ENCODE measurements at regions not wholly inside any gene's neighbourhood (a gene's known extent, or its start where the extent isn't known, plus 50 kb on each side); places are given as distances from the start of the nearest gene placed in this dataset.

DNA sequence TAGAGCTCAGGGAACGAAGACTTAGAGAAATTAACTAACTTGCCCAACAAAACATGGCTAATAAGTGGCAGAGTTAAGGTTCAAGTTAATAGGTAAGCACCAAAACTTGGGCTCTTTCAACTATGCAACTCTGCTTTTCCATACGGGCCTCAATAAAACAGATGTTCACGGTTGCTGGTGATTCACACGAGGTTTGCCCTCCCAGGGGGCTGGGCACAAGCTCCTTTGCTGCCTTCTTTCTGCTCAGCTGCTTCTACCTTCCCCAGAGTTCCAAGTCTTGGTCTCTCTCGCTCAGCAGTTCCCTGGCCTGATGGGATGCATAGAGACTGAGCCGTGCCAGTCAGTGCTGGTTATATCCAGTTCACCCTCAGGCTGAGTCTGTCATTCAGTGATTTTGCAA lies 217.9 kb downstream of the SREK1 start:
- TF ChIP-seq SAP30 (IDR thresholded peaks at IDR 0.05; ENCODE audit: insufficient read depth, insufficient replicate concordance, low read length) (no peak), POLR2A (IDR thresholded peaks at IDR 0.05; ENCODE audit: control extremely low read depth in 1 of 2, low read depth in 2 of 2, low read length in 2 of 2) (no peak), MAX (IDR thresholded peaks at IDR 0.05) (no peak), CEBPB (IDR thresholded peaks at IDR 0.05; ENCODE audit: low read depth, low read length) (no peak)
- TF ChIP-seq, protein P1, sequence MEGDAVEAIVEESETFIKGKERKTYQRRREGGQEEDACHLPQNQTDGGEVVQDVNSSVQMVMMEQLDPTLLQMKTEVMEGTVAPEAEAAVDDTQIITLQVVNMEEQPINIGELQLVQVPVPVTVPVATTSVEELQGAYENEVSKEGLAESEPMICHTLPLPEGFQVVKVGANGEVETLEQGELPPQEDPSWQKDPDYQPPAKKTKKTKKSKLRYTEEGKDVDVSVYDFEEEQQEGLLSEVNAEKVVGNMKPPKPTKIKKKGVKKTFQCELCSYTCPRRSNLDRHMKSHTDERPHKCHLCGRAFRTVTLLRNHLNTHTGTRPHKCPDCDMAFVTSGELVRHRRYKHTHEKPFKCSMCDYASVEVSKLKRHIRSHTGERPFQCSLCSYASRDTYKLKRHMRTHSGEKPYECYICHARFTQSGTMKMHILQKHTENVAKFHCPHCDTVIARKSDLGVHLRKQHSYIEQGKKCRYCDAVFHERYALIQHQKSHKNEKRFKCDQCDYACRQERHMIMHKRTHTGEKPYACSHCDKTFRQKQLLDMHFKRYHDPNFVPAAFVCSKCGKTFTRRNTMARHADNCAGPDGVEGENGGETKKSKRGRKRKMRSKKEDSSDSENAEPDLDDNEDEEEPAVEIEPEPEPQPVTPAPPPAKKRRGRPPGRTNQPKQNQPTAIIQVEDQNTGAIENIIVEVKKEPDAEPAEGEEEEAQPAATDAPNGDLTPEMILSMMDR (IDR thresholded peaks at IDR 0.05; ENCODE audit: control extremely low read depth in 1 of 3, insufficient read depth in 1 of 3, low read depth in 1 of 3, low read length in 3 of 3) = no peak
